ENCODE measurements at regions not wholly inside any gene's neighbourhood (a gene's known extent, or its start where the extent isn't known, plus 50 kb on each side); places are given as distances from the start of the nearest gene placed in this dataset.

DNA sequence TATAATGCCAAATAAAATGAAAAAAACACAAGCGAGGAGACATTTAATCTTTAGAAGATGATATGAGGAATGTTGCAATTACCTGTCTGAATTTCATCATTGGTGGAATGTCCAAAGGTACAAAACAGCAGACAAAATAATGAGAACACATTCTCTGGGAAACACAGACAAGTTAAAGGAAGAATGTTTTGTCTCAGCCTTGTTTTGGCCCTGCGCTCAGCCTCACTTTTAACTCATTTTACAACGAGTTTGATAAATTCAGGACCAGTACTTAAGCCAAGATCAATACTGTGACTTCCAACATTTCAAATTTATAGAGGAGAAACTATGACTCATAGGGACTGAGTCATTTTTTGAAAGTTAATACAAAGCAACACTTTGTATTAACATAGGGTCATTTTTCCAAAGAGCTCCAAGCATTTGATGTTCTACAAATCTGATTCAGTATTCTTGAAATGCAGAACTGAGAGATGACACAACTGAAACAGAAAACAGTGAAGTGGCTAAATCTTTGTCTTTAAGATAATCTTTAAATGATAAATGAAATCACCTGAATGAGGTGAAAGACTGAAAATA is 833.2 kb upstream of the CHAC2 start:
- Histone ChIP-seq H3K4me3 (ENCODE audit: low read depth, low read length) (no peak overlapping the region), H3K9me3 (ENCODE audit: control insufficient read depth, insufficient read depth, low read depth, low read length) (no peaks in the 10 kb centered on the region), H3K4me1 (ENCODE audit: control insufficient read depth, insufficient read depth, low read length) (no peaks in the 10 kb centered on the region), H3K27ac (ENCODE audit: extremely low read depth, low read depth, low read length) (no peak overlapping the region), H3K36me3 (ENCODE audit: control insufficient read depth in 2 of 2, insufficient read depth in 1 of 2, low read length in 2 of 2) (no peaks in the 10 kb centered on the region)
- POLR2A ChIA-PET, result no interaction called here
- TF ChIP-seq ZNF529 (tag by site-specific recombination; IDR thresholded peaks at IDR 0.05; ENCODE audit: insufficient replicate concordance), result no peak
- no peak for TF ChIP-seq ZBTB20 (tag by site-specific recombination; IDR thresholded peaks at IDR 0.05)
- no peak for TF ChIP-seq ZNF747 (tag by site-specific recombination; IDR thresholded peaks at IDR 0.05)
- no peak for TF ChIP-seq ZBTB1 (tag by site-specific recombination; IDR thresholded peaks at IDR 0.05)
- TF ChIP-seq, protein P1, sequence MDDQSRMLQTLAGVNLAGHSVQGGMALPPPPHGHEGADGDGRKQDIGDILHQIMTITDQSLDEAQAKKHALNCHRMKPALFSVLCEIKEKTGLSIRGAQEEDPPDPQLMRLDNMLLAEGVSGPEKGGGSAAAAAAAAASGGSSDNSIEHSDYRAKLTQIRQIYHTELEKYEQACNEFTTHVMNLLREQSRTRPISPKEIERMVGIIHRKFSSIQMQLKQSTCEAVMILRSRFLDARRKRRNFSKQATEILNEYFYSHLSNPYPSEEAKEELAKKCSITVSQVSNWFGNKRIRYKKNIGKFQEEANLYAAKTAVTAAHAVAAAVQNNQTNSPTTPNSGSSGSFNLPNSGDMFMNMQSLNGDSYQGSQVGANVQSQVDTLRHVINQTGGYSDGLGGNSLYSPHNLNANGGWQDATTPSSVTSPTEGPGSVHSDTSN (CRISPR knock-in tag; IDR thresholded peaks at IDR 0.05), result no peak
- TF ChIP-seq ZNF837 (tag by site-specific recombination; IDR thresholded peaks at IDR 0.05), result no peak
- TF ChIP-seq, protein P2, sequence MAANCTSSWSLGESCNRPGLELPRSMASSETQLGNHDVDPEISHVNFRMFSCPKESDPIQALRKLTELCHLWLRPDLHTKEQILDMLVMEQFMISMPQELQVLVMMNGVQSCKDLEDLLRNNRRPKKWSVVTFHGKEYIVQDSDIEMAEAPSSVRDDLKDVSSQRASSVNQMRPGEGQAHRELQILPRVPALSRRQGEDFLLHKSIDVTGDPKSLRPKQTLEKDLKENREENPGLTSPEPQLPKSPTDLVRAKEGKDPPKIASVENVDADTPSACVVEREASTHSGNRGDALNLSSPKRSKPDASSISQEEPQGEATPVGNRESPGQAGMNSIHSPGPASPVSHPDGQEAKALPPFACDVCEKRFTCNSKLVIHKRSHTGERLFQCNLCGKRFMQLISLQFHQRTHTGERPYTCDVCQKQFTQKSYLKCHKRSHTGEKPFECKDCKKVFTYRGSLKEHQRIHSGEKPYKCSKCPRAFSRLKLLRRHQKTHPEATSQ (tag by site-specific recombination; IDR thresholded peaks at IDR 0.05), result no peak
- no peak for TF ChIP-seq ZNF324 (tag by site-specific recombination; IDR thresholded peaks at IDR 0.05)
- no peak for TF ChIP-seq ZNF155 (tag by site-specific recombination; IDR thresholded peaks at IDR 0.05)
- TF ChIP-seq EGR2 (tag by site-specific recombination; IDR thresholded peaks at IDR 0.05; ENCODE audit: low read depth), result no peak
- TF ChIP-seq, protein P3, sequence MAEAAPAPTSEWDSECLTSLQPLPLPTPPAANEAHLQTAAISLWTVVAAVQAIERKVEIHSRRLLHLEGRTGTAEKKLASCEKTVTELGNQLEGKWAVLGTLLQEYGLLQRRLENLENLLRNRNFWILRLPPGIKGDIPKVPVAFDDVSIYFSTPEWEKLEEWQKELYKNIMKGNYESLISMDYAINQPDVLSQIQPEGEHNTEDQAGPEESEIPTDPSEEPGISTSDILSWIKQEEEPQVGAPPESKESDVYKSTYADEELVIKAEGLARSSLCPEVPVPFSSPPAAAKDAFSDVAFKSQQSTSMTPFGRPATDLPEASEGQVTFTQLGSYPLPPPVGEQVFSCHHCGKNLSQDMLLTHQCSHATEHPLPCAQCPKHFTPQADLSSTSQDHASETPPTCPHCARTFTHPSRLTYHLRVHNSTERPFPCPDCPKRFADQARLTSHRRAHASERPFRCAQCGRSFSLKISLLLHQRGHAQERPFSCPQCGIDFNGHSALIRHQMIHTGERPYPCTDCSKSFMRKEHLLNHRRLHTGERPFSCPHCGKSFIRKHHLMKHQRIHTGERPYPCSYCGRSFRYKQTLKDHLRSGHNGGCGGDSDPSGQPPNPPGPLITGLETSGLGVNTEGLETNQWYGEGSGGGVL (tag by site-specific recombination; IDR thresholded peaks at IDR 0.05), result no peak
- TF ChIP-seq FEZF1 (tag by site-specific recombination; IDR thresholded peaks at IDR 0.05), result no peak
- CTCF ChIA-PET, result no interaction called here

DNA sequence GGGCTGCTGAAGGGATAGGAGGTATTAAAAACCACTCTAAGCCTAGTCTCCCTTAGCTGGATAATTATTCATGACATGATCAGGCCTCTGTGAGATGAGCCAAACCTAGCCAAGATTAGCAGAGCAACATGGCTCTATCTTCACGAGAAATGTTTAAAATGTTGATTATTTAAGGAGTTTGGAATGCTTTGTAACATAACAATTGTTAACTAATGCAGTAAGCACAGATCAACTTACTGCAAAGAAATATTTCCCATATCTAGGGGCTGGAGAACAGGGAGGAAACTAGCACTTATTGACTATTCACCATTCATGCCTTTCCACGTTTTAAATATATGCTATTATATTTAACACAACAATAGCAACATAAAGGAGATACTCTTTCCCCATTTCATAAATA is 833.7 kb upstream of the CHAC2 start:
- Histone ChIP-seq H3K27ac (ENCODE audit: extremely low read depth, low read depth, low read length) (no peak overlapping the region), H3K4me3 (ENCODE audit: low read depth, low read length) (no peak overlapping the region), H3K9me3 (ENCODE audit: control insufficient read depth, insufficient read depth, low read depth, low read length) (no peaks in the 10 kb centered on the region), H3K36me3 (ENCODE audit: control insufficient read depth in 2 of 2, insufficient read depth in 1 of 2, low read length in 2 of 2) (no peaks in the 10 kb centered on the region), H3K4me1 (ENCODE audit: control insufficient read depth, insufficient read depth, low read length) (no peaks in the 10 kb centered on the region)
- POLR2A ChIA-PET, result no interaction called here
- CTCF ChIA-PET, result no interaction called here
- TF ChIP-seq, protein P1 (CRISPR knock-in tag; IDR thresholded peaks at IDR 0.05), result no peak
- TF ChIP-seq ZIC2 (tag by site-specific recombination; IDR thresholded peaks at IDR 0.05) (no peak), OSR2 (tag by site-specific recombination; IDR thresholded peaks at IDR 0.05) (no peak), ZBTB8A (tag by site-specific recombination; IDR thresholded peaks at IDR 0.05) (no peak), KLF7 (tag by site-specific recombination; IDR thresholded peaks at IDR 0.05; ENCODE audit: borderline replicate concordance) (no peak), ZNF530 (tag by site-specific recombination; IDR thresholded peaks at IDR 0.05; ENCODE audit: low read depth) (no peak), MZF1 (tag by site-specific recombination; IDR thresholded peaks at IDR 0.05; ENCODE audit: borderline replicate concordance) (no peak), SCRT1 (tag by site-specific recombination; IDR thresholded peaks at IDR 0.05; ENCODE audit: borderline replicate concordance) (no peak), ZNF501 (tag by site-specific recombination; IDR thresholded peaks at IDR 0.05) (no peak), KLF8 (tag by site-specific recombination; IDR thresholded peaks at IDR 0.05) (no peak), ZNF184 (tag by site-specific recombination; IDR thresholded peaks at IDR 0.05) (no peak), ZFP41 (tag by site-specific recombination; IDR thresholded peaks at IDR 0.05; ENCODE audit: borderline replicate concordance) (no peak), ZNF335 (tag by site-specific recombination; conservative IDR thresholded peaks at IDR 0.05) (no peak), KLF9 (tag by site-specific recombination; IDR thresholded peaks at IDR 0.05; ENCODE audit: low read depth) (no peak), ZBTB20 (tag by site-specific recombination; IDR thresholded peaks at IDR 0.05) (no peak), BCL11A (tag by site-specific recombination; IDR thresholded peaks at IDR 0.05; ENCODE audit: low read depth) (no peak)
- TF ChIP-seq, protein P4, sequence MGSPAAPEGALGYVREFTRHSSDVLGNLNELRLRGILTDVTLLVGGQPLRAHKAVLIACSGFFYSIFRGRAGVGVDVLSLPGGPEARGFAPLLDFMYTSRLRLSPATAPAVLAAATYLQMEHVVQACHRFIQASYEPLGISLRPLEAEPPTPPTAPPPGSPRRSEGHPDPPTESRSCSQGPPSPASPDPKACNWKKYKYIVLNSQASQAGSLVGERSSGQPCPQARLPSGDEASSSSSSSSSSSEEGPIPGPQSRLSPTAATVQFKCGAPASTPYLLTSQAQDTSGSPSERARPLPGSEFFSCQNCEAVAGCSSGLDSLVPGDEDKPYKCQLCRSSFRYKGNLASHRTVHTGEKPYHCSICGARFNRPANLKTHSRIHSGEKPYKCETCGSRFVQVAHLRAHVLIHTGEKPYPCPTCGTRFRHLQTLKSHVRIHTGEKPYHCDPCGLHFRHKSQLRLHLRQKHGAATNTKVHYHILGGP (tag by site-specific recombination; IDR thresholded peaks at IDR 0.05), result no peak
